ENCODE measurements at regions not wholly inside any gene's neighbourhood (a gene's known extent, or its start where the extent isn't known, plus 50 kb on each side); places are given as distances from the start of the nearest gene placed in this dataset.

DNA sequence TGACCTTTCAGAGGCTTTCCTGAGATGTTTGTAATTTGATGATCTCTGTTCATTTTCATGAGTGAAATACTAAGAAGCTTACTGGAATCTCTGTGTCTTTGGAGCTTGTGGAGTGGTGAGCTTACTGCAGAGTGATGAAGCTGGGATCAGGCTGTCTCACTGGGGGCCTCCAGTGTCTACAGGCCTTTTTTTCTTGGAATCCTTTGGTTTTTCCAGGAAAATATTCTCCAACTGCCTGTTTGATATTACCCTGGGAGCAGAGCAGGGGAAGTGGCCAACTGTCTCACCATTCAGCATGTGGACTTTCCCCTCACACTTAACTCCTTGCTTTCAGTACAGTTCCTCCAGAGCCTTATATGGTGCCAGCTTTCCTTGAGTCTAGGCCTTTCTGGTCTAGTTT, 62.0 kb upstream of the KCNA1 start:
- Histone ChIP-seq H3K9me2 (ENCODE audit: insufficient read depth, low read length) (no peaks in the 10 kb centered on the region), H3K4me1 (ENCODE audit: insufficient read depth, low read length, poor library complexity, severe bottlenecking) (no peaks in the 10 kb centered on the region), H3K36me3 (ENCODE audit: insufficient read depth, low read length) (no peaks in the 10 kb centered on the region), H3K79me2 (ENCODE audit: insufficient read depth, low read depth, low read length) (no peaks in the 10 kb centered on the region), H2AFZ (ENCODE audit: low read length) (no peak overlapping the region), H3K4me2 (ENCODE audit: low read length) (no peak overlapping the region), H3K4me3 (ENCODE audit: low read depth, low read length, poor library complexity, severe bottlenecking) (no peak overlapping the region), H3K27ac (ENCODE audit: low read depth, low read length, poor library complexity, severe bottlenecking) (no peak overlapping the region), H4K20me1 (ENCODE audit: insufficient read depth, low read length) (no peaks in the 10 kb centered on the region), H3K9me3 (ENCODE audit: low read length) (no peaks in the 10 kb centered on the region)
- DNase-seq (ENCODE audit: low spot score), result no peak
- ChIA-PET CTCF (ENCODE audit: unreplicated experiment) (no interaction called here), POLR2A (no interaction called here)
- intact Hi-C loops (cut with micrococcal nuclease; ENCODE audit: unreplicated experiment), result no loop called here
- BruUV-seq (replicated peaks), result no TSS peak
- TF ChIP-seq CTCF (conservative IDR thresholded peaks at IDR 0.05; ENCODE audit: low read length), result no peak
- TF ChIP-seq EZH2phosphoT487 (IDR thresholded peaks at IDR 0.05; ENCODE audit: borderline replicate concordance, low read depth, low read length), result no peak

- ChIA-PET POLR2A (interaction anchor here (0.6 to 0.7 kb wide), 2 partner anchors 158 to 931 kb away, joined by 3 read pairs; no protein-coding TSS in a partner anchor), CTCF (ENCODE audit: unreplicated experiment) (no interaction called here)
- intact Hi-C loops (cut with micrococcal nuclease; ENCODE audit: unreplicated experiment), result no loop called here
- Histone ChIP-seq H4K20me1 (ENCODE audit: insufficient read depth, low read length) (no peaks in the 10 kb centered on the region), H3K27ac (ENCODE audit: low read depth, low read length, poor library complexity, severe bottlenecking) (no peak overlapping the region), H3K4me3 (ENCODE audit: low read depth, low read length, poor library complexity, severe bottlenecking) (no peak overlapping the region), H2AFZ (ENCODE audit: low read length) (no peak overlapping the region), H3K4me2 (ENCODE audit: low read length) (no peak overlapping the region), H3K9me3 (ENCODE audit: low read length) (no peaks in the 10 kb centered on the region), H3K79me2 (ENCODE audit: insufficient read depth, low read depth, low read length) (no peaks in the 10 kb centered on the region), H3K9me2 (ENCODE audit: insufficient read depth, low read length) (no peaks in the 10 kb centered on the region), H3K36me3 (ENCODE audit: insufficient read depth, low read length) (no peaks in the 10 kb centered on the region), H3K4me1 (ENCODE audit: insufficient read depth, low read length, poor library complexity, severe bottlenecking) (no peaks in the 10 kb centered on the region)
- BruUV-seq (replicated peaks), result no TSS peak
- peak; percentile 79 for TF ChIP-seq CTCF (conservative IDR thresholded peaks at IDR 0.05; ENCODE audit: low read length)
- no peak for TF ChIP-seq EZH2phosphoT487 (IDR thresholded peaks at IDR 0.05; ENCODE audit: borderline replicate concordance, low read depth, low read length)
- peak; percentile 53 for DNase-seq (ENCODE audit: low spot score)
Measured at GRCh38 chr12:4849115-4849541, 60.6 kb upstream of the KCNA1 start.

- ChIA-PET POLR2A (interaction anchor here (0.6 kb wide), 1 partner anchor 932 kb away, joined by 3 read pairs; no protein-coding TSS in a partner anchor), CTCF (ENCODE audit: unreplicated experiment) (no interaction called here)
- Histone ChIP-seq H4K20me1 (ENCODE audit: insufficient read depth, low read length) (no peaks in the 10 kb centered on the region), H3K79me2 (ENCODE audit: insufficient read depth, low read depth, low read length) (no peaks in the 10 kb centered on the region), H3K4me1 (ENCODE audit: insufficient read depth, low read length, poor library complexity, severe bottlenecking) (no peaks in the 10 kb centered on the region), H3K9me3 (ENCODE audit: low read length) (no peaks in the 10 kb centered on the region), H3K9me2 (ENCODE audit: insufficient read depth, low read length) (no peaks in the 10 kb centered on the region), H3K4me2 (ENCODE audit: low read length) (no peak overlapping the region), H2AFZ (ENCODE audit: low read length) (no peak overlapping the region), H3K27ac (ENCODE audit: low read depth, low read length, poor library complexity, severe bottlenecking) (no peak overlapping the region), H3K36me3 (ENCODE audit: insufficient read depth, low read length) (no peaks in the 10 kb centered on the region), H3K4me3 (ENCODE audit: low read depth, low read length, poor library complexity, severe bottlenecking) (no peak overlapping the region)
- no TSS peak for BruUV-seq (replicated peaks)
- intact Hi-C loops (cut with micrococcal nuclease; ENCODE audit: unreplicated experiment), result no loop called here
- no peak for DNase-seq (ENCODE audit: low spot score)
- TF ChIP-seq CTCF (conservative IDR thresholded peaks at IDR 0.05; ENCODE audit: low read length), result no peak
Measured at GRCh38 chr12:4849795-4850345, 59.8 kb upstream of the KCNA1 start.

All from OCI-LY7 (cell line).